ENCODE measurements at regions not wholly inside any gene's neighbourhood (a gene's known extent, or its start where the extent isn't known, plus 50 kb on each side); places are given as distances from the start of the nearest gene placed in this dataset.
"Not testable (repeated sequence)": the region's sequence is repeated elsewhere in the genome, so short reads cannot be mapped to it uniquely, and the experiment has no call there.

- TF ChIP-seq, protein P1, sequence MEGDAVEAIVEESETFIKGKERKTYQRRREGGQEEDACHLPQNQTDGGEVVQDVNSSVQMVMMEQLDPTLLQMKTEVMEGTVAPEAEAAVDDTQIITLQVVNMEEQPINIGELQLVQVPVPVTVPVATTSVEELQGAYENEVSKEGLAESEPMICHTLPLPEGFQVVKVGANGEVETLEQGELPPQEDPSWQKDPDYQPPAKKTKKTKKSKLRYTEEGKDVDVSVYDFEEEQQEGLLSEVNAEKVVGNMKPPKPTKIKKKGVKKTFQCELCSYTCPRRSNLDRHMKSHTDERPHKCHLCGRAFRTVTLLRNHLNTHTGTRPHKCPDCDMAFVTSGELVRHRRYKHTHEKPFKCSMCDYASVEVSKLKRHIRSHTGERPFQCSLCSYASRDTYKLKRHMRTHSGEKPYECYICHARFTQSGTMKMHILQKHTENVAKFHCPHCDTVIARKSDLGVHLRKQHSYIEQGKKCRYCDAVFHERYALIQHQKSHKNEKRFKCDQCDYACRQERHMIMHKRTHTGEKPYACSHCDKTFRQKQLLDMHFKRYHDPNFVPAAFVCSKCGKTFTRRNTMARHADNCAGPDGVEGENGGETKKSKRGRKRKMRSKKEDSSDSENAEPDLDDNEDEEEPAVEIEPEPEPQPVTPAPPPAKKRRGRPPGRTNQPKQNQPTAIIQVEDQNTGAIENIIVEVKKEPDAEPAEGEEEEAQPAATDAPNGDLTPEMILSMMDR (IDR thresholded peaks at IDR 0.05; ENCODE audit: borderline replicate concordance, insufficient read depth, low read depth, low read length), result no peak
- H3K4me3 ChIP-seq (ENCODE audit: low read depth, low read length), result no peak overlapping the region
Observed at GRCh38 chr6:51299621-51300380, 481.1 kb downstream of the TFAP2B start.

DNA sequence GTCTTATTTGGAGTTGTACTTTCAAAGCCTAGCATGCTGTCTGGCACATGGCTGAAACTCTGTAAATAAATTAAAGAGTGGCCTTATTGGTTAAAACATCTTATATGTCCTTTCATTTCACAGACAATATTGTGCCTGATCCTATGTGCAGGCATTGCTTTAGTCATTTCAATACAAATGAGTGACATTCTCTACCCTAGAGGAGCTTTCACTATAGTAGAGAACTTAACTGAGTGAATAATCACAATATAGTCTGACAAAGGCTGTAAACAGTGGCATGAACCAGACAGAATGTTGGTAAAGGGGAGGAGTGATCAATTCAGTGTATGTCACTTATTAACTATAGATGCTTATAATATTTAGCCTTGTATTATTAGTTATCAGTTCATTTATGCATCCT, 481.8 kb downstream of the TFAP2B start:
- TF ChIP-seq, protein P1 (IDR thresholded peaks at IDR 0.05; ENCODE audit: borderline replicate concordance, insufficient read depth, low read depth, low read length), result no peak
- H3K4me3 ChIP-seq (ENCODE audit: low read depth, low read length), result no peak overlapping the region

DNA sequence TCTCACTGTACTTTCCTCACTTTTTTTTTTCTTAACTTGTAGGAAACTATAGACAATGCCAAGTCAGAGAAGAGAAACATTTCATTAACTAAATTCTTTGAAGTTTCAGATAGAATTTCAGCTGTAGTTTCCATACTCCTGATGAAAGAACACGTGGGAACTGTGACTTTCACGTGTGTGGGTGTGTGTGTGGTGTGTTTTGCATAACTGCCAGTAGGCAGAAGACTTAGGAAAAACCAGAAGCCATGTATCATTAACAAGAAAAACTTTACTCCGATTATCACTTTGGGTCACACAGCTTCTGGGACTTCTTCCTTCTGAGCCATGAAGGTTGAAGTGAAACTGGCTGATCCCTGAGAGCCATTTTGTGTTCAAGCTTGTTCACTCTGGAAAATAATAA, 483.3 kb downstream of the TFAP2B start:
- TF ChIP-seq, protein P1 (IDR thresholded peaks at IDR 0.05; ENCODE audit: borderline replicate concordance, insufficient read depth, low read depth, low read length), result no peak
- no peak overlapping the region for H3K4me3 ChIP-seq (ENCODE audit: low read depth, low read length)

- TF ChIP-seq, protein P1 (IDR thresholded peaks at IDR 0.05; ENCODE audit: borderline replicate concordance, insufficient read depth, low read depth, low read length), result no peak
- H3K4me3 ChIP-seq (ENCODE audit: low read depth, low read length), result no peak overlapping the region
Observed at GRCh38 chr6:51302431-51302830, 483.8 kb downstream of the TFAP2B start.

DNA sequence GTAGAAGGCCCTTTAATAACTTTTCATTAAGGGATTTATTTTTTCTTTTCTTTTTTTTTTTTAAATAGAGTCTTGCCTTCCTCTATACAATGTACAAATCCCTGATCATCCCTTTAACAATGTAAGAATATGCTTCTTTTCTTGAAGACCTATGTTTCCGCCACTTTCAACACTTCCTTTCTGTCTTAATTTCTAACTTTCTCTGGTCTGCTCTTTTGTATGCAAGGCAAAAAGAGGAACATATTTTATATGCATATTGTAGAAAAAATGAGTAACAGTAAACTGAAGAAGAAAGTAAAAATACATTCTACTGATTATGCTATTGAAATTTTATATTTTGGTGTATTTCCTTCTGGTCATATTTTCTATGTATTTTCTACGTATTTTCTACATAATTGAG, 484.7 kb downstream of the TFAP2B start:
- TF ChIP-seq, protein P1 (IDR thresholded peaks at IDR 0.05; ENCODE audit: borderline replicate concordance, insufficient read depth, low read depth, low read length), result no peak
- no peak overlapping the region for H3K4me3 ChIP-seq (ENCODE audit: low read depth, low read length)

DNA sequence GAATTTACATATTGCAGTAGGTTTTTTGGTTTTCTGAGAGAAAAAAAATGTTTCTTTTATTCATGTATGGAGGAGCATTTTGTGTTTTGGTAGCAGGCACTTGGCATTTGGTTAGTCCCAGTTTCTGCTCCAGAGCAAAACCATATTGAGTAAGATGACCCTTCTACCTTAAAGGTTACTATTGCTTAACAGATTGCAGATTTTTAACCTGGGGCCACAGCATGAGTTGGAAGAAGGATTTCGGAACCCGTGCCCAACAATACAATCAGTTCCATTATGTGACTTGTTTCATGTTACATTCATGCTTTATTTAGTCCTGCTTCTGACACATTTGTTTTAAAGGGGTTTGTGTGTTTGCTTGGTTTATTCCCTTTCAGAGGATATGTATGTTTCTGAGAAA, 496.3 kb downstream of the TFAP2B start:
- no peak overlapping the region for H3K4me3 ChIP-seq (ENCODE audit: low read depth, low read length)
- TF ChIP-seq, protein P1 (IDR thresholded peaks at IDR 0.05; ENCODE audit: borderline replicate concordance, insufficient read depth, low read depth, low read length), result no peak

DNA sequence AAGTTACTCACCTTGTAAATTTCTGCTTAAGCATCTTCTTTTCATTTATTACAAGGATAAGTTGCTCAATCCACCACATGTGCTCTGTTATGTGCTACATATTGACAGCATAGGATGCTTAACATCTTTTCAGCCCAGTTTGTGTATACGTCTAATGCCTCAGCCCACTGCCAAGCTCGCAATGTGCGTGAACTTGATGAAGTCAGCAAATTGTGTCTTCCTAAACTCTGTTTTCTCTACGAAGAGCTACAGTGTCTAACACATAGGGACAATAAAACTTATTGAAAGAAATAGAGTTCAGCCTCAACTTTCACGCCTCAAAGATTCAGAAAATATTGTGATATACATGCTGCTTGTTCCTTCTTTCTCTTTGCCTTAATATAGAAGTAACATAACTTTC, 500.0 kb downstream of the TFAP2B start:
- TF ChIP-seq, protein P1 (IDR thresholded peaks at IDR 0.05; ENCODE audit: borderline replicate concordance, insufficient read depth, low read depth, low read length), result no peak
- no peak overlapping the region for H3K4me3 ChIP-seq (ENCODE audit: low read depth, low read length)

- H3K4me3 ChIP-seq (ENCODE audit: low read depth, low read length), result not testable (repeated sequence)
Observed at GRCh38 chr6:51321477-51321876, 502.8 kb downstream of the TFAP2B start.

Measured in GM12875 (cell line).